ENCODE measurements at regions not wholly inside any gene's neighbourhood (a gene's known extent, or its start where the extent isn't known, plus 50 kb on each side); places are given as distances from the start of the nearest gene placed in this dataset.

GRCh38 chr18:10367836-10368235, 86.6 kb upstream of the APCDD1 start:
- DNase-seq (ENCODE audit: low spot score) (no peak), ATAC-seq (ENCODE audit: low FRiP score) (no peak)
- TF ChIP-seq, protein P1, sequence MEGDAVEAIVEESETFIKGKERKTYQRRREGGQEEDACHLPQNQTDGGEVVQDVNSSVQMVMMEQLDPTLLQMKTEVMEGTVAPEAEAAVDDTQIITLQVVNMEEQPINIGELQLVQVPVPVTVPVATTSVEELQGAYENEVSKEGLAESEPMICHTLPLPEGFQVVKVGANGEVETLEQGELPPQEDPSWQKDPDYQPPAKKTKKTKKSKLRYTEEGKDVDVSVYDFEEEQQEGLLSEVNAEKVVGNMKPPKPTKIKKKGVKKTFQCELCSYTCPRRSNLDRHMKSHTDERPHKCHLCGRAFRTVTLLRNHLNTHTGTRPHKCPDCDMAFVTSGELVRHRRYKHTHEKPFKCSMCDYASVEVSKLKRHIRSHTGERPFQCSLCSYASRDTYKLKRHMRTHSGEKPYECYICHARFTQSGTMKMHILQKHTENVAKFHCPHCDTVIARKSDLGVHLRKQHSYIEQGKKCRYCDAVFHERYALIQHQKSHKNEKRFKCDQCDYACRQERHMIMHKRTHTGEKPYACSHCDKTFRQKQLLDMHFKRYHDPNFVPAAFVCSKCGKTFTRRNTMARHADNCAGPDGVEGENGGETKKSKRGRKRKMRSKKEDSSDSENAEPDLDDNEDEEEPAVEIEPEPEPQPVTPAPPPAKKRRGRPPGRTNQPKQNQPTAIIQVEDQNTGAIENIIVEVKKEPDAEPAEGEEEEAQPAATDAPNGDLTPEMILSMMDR (IDR thresholded peaks at IDR 0.05), result no peak

DNA sequence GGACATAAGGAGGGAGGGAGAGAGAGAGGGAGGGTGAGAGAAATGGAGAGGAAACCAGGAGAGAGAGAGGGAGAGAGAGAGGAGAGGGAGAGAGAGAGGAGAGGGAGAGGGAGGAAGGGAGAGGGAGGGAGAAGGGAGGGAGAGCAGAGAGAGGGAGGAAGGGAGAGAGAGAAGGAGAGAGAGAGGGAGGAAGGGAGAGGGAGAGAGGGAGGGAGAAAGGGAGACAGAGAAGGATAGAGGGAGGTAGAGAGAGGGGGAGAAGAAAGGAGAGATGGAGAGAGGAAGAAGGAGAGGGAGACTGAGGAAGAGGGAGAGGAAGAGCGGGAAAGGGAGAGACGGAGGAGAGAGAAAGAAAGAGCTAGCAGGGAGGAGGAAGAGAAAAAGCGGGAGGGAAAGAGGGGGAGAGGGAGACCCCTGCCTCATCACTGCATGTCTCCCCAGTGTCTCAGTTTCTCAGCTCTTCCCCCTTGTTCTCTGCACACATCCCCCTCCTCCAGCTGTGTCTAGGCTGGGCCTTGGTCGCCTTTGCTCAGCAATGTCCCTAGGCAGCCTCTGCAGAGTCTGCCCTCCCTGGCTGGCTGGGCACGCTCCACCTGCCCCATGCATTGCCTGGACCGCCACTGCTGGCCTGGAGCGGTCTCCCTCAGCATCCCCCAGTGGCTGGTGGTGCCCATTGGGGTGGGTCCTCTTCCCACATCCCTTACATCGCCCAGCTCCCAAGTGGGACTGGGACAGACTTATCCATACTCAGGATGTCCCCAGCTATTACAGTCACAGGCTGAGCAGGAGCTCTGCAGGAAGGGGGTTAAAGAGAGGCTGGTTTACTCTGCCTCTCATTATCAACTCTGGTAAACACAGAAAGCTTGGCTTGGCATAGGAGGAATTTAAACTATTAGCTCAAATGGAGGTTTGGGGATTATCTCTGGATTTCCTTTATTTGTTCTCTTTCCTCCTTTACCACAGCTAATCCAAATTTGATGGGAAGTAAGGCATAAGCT, 85.7 kb upstream of the APCDD1 start:
- DNase-seq (ENCODE audit: low spot score) (no peak), ATAC-seq (ENCODE audit: low FRiP score) (no peak)
- TF ChIP-seq, protein P1 (IDR thresholded peaks at IDR 0.05), result no peak

DNA sequence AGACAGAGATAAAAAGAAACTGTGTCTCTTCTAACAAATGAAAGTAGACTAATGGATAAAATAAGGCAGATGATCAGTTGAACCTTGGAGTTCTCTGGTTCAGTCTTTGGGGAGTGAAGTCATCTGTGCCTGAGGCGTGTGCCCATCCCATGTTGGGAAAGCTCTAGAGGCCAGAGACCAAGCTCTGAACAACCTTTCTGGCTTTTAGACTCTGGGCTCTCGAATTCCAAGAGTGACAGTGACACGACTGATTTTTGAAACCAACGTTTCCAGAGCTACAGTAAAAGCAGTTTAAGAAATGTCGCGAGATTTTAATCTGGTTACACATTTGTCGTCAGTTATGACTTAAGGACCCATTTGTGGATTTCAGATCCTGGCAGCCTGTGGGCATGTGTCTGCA, 83.7 kb upstream of the APCDD1 start:
- TF ChIP-seq, protein P1 (IDR thresholded peaks at IDR 0.05), result no peak
- ATAC-seq (ENCODE audit: low FRiP score) (no peak), DNase-seq (ENCODE audit: low spot score) (no peak)

GRCh38 chr18:10371165-10371564, 83.3 kb upstream of the APCDD1 start:
- ATAC-seq (ENCODE audit: low FRiP score) (no peak), DNase-seq (ENCODE audit: low spot score) (no peak)
- TF ChIP-seq, protein P1 (IDR thresholded peaks at IDR 0.05), result no peak

GRCh38 chr18:10374195-10374594, 80.2 kb upstream of the APCDD1 start:
- DNase-seq (ENCODE audit: low spot score) (no peak), ATAC-seq (ENCODE audit: low FRiP score) (no peak)
- TF ChIP-seq, protein P1 (IDR thresholded peaks at IDR 0.05), result no peak

- no peak for DNase-seq (ENCODE audit: low spot score)
- ATAC-seq (ENCODE audit: low FRiP score), result no peak
- TF ChIP-seq, protein P1 (IDR thresholded peaks at IDR 0.05), result no peak
Observed at GRCh38 chr18:10374636-10375293, 79.7 kb upstream of the APCDD1 start.
